ENCODE measurements at regions not wholly inside any gene's neighbourhood (a gene's known extent, or its start where the extent isn't known, plus 50 kb on each side); places are given as distances from the start of the nearest gene placed in this dataset.

DNA sequence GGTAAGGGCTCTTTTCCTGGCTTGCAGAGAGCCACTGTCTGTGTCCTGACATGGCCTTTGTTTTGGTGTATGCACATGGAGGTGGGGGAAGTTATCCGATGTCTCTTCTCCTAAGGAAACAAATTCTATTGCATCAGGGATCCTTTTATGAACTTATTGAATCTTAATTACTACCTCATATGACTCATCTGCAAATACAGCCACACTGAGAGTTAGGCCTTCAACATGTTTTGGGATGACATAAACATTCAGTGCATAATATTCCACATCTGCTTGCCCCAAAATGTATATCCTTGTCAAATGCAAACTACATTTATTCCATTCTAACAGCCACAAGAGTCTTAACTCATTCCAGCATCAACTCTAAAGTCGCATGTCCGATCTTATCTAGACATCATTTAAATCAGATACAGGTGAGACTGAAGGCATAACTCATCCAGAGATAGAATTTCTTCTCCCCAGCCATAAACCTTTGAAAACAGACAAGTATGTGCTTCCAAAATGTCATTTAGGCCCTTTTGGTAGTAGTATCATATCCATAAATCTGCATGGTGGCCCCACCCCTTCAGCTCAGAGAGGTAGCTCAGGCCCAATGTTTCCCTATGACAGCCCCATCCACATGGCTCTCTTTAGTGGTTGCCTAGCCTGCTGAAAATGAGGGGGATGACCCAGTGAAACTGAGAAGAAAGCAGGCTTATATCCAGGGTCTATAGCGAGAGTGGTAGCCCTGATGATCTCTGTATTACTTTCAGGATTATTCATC is 289.5 kb upstream of the ALCAM start:
- no peak for DNase-seq
- H3K27ac Mint-ChIP-seq = no peak overlapping the region
- no peaks in the 10 kb centered on the region for H3K27me3 Mint-ChIP-seq
- H3K4me1 Mint-ChIP-seq = no peaks in the 10 kb centered on the region
- no peak overlapping the region for H3K4me3 Mint-ChIP-seq
- H3K9me3 Mint-ChIP-seq = peaks cover 4% of the 10 kb centered on the region
- H3K36me3 Mint-ChIP-seq = no peaks in the 10 kb centered on the region

DNA sequence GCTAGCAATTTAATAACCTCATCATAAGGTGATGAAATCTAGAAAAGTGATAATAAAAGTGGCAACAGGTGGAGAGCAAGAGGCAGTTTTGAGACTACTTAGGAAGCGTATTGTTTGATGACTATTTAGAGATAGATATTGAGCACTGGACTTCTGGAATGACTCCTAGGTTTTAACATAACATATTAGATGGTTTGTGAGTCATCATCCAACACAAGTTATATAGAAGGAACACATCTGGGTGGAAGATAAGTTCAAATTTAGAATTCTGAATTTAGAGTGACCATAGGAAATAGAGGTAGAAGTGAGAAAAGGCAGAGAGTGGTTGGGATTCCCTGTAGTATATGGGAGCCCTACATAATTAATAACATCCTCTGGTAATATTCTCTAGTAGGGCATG is 282.8 kb upstream of the ALCAM start:
- Mint-ChIP-seq H3K4me3 (no peak overlapping the region), H3K4me1 (no peaks in the 10 kb centered on the region), H3K9me3 (no peaks in the 10 kb centered on the region), H3K36me3 (no peaks in the 10 kb centered on the region), H3K27me3 (no peaks in the 10 kb centered on the region), H3K27ac (no peak overlapping the region)
- no peak for DNase-seq

- Mint-ChIP-seq H3K4me3 (no peak overlapping the region), H3K4me1 (no peaks in the 10 kb centered on the region), H3K27ac (no peak overlapping the region), H3K9me3 (no peaks in the 10 kb centered on the region), H3K27me3 (no peaks in the 10 kb centered on the region), H3K36me3 (no peaks in the 10 kb centered on the region)
- no peak for DNase-seq
Measured at GRCh38 chr3:105085506-105085905, 281.2 kb upstream of the ALCAM start.

DNA sequence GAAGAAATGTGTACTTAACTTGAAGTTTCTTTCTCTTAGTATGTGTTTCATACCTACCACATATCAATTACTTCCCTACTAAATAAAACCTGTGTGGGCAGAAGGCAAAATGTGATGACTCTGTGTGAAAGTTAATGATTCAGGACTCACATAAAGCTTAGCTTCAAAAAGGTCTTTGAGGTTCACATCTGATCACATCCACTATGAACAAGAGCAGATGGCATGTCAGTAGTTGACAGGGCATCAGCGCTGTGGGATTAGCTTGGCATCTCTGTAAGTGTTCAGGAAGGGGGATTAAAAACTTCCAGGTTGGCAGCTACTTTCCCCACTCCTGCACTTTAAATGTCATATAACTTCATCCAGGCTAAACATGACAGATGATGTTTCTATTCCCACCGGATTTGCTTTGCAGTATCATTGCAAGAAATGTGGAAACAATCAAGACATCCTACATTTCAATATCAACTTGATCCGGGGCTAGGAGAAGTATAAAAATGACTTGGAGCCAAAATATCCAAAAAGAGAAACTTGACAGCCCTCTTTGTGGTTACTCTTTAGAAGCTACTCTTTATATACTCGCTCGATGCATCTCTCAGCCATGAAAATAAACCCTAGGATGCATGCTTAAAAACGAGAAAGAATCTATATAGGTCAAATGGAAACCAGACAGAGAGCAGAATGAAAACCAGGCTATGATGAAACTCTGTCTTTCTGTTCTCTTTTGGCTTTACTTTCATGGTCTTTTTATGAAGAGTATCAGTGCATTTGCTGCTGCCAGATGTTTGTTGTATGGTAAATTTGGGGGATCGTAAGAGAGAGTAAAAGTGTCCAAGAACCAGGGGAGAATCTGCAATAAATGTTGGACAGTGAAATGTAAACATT is 273.1 kb upstream of the ALCAM start:
- no peak for DNase-seq
- H3K36me3 Mint-ChIP-seq = no peaks in the 10 kb centered on the region
- no peaks in the 10 kb centered on the region for H3K4me1 Mint-ChIP-seq
- no peaks in the 10 kb centered on the region for H3K9me3 Mint-ChIP-seq
- H3K27me3 Mint-ChIP-seq = no peaks in the 10 kb centered on the region
- H3K4me3 Mint-ChIP-seq = no peak overlapping the region
- no peak overlapping the region for H3K27ac Mint-ChIP-seq

GRCh38 chr3:105094588-105094987 is 272.1 kb upstream of the ALCAM start:
- H3K27ac Mint-ChIP-seq = no peak overlapping the region
- no peak for DNase-seq
- H3K36me3 Mint-ChIP-seq = no peaks in the 10 kb centered on the region
- no peaks in the 10 kb centered on the region for H3K27me3 Mint-ChIP-seq
- H3K9me3 Mint-ChIP-seq = no peaks in the 10 kb centered on the region
- no peaks in the 10 kb centered on the region for H3K4me1 Mint-ChIP-seq
- H3K4me3 Mint-ChIP-seq = no peak overlapping the region

GRCh38 chr3:105096071-105096470 is 270.6 kb upstream of the ALCAM start:
- Mint-ChIP-seq H3K27ac (no peak overlapping the region), H3K9me3 (no peaks in the 10 kb centered on the region), H3K4me1 (no peaks in the 10 kb centered on the region), H3K27me3 (no peaks in the 10 kb centered on the region), H3K4me3 (no peak overlapping the region), H3K36me3 (no peaks in the 10 kb centered on the region)
- no peak for DNase-seq

- H3K36me3 Mint-ChIP-seq = no peaks in the 10 kb centered on the region
- H3K4me3 Mint-ChIP-seq = no peak overlapping the region
- no peaks in the 10 kb centered on the region for H3K4me1 Mint-ChIP-seq
- H3K27ac Mint-ChIP-seq = no peak overlapping the region
- DNase-seq = no peak
- no peaks in the 10 kb centered on the region for H3K27me3 Mint-ChIP-seq
- no peaks in the 10 kb centered on the region for H3K9me3 Mint-ChIP-seq
Measured at GRCh38 chr3:105101603-105102002, 265.1 kb upstream of the ALCAM start.

DNA sequence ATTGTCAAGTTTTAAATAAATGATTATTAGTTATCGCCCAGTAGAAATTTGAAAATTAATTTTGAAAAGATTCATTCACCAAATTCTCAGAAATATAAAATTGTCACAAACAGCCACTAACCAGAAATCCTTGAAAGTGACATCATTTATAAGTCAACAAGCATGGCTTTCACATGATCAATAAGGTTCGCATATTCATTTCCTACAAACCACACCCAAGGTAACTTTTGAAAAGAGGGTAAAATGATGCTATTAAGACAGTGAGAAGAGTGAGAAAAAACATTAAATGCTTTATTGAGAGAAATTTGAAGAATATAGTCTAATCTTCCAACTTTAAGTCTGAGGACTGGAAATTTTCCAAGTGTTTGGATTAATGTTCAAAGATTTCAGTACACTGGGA is 263.6 kb upstream of the ALCAM start:
- H3K36me3 Mint-ChIP-seq = no peaks in the 10 kb centered on the region
- H3K27ac Mint-ChIP-seq = no peak overlapping the region
- H3K9me3 Mint-ChIP-seq = no peaks in the 10 kb centered on the region
- no peak for DNase-seq
- H3K4me1 Mint-ChIP-seq = no peaks in the 10 kb centered on the region
- no peaks in the 10 kb centered on the region for H3K27me3 Mint-ChIP-seq
- H3K4me3 Mint-ChIP-seq = no peak overlapping the region

- Mint-ChIP-seq H3K27me3 (no peaks in the 10 kb centered on the region), H3K36me3 (no peaks in the 10 kb centered on the region), H3K9me3 (peaks cover 17% of the 10 kb centered on the region), H3K27ac (no peak overlapping the region), H3K4me3 (no peak overlapping the region), H3K4me1 (no peaks in the 10 kb centered on the region)
- DNase-seq = no peak
Measured at GRCh38 chr3:105108823-105109222, 257.9 kb upstream of the ALCAM start.

GRCh38 chr3:105118905-105119304 is 247.8 kb upstream of the ALCAM start:
- no peaks in the 10 kb centered on the region for H3K4me1 Mint-ChIP-seq
- no peak for DNase-seq
- no peak overlapping the region for H3K27ac Mint-ChIP-seq
- H3K9me3 Mint-ChIP-seq = no peaks in the 10 kb centered on the region
- no peaks in the 10 kb centered on the region for H3K36me3 Mint-ChIP-seq
- H3K27me3 Mint-ChIP-seq = no peaks in the 10 kb centered on the region
- H3K4me3 Mint-ChIP-seq = no peak overlapping the region

DNA sequence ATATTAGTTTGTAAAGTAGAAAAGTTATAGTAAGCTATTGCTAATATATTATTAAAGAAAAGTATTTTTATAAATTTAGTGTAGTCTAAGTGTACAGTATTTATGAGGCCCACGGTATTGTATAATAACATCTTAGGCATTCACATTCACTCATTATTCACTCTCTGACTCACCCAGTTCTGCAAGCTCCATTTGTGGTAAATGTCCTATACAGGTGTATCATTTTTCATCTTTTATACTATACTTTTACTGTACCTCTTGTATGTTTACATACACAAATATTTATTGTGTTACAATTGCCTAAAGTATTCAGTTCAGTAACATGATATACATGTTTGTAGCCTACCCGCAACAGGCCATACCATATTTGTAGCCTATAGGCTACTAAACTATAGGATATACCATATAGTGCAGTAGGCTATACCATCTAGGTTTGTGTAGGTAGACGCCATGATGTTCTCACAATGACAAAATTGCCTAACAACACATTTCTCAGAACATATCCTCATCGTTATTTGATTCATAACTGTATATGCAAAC is 246.8 kb upstream of the ALCAM start:
- H3K9me3 Mint-ChIP-seq = no peaks in the 10 kb centered on the region
- no peaks in the 10 kb centered on the region for H3K4me1 Mint-ChIP-seq
- no peak for DNase-seq
- no peaks in the 10 kb centered on the region for H3K36me3 Mint-ChIP-seq
- no peaks in the 10 kb centered on the region for H3K27me3 Mint-ChIP-seq
- H3K4me3 Mint-ChIP-seq = no peak overlapping the region
- H3K27ac Mint-ChIP-seq = no peak overlapping the region

GRCh38 chr3:105130911-105131310 is 235.8 kb upstream of the ALCAM start:
- no peak for DNase-seq
- Mint-ChIP-seq H3K4me3 (no peak overlapping the region), H3K9me3 (peaks cover 19% of the 10 kb centered on the region), H3K4me1 (no peaks in the 10 kb centered on the region), H3K27me3 (peaks cover 3% of the 10 kb centered on the region), H3K27ac (no peak overlapping the region), H3K36me3 (no peaks in the 10 kb centered on the region)

GRCh38 chr3:105137911-105138310 is 228.8 kb upstream of the ALCAM start:
- Mint-ChIP-seq H3K4me1 (no peaks in the 10 kb centered on the region), H3K9me3 (no peaks in the 10 kb centered on the region), H3K27me3 (peaks cover 3% of the 10 kb centered on the region), H3K27ac (no peak overlapping the region), H3K36me3 (no peaks in the 10 kb centered on the region), H3K4me3 (no peak overlapping the region)
- no peak for DNase-seq

- no peaks in the 10 kb centered on the region for H3K27me3 Mint-ChIP-seq
- no peaks in the 10 kb centered on the region for H3K9me3 Mint-ChIP-seq
- no peak overlapping the region for H3K4me3 Mint-ChIP-seq
- H3K36me3 Mint-ChIP-seq = no peaks in the 10 kb centered on the region
- no peaks in the 10 kb centered on the region for H3K4me1 Mint-ChIP-seq
- no peak overlapping the region for H3K27ac Mint-ChIP-seq
- no peak for DNase-seq
Measured at GRCh38 chr3:105139881-105140560, 226.7 kb upstream of the ALCAM start.

GRCh38 chr3:105140899-105141367 is 225.8 kb upstream of the ALCAM start:
- Mint-ChIP-seq H3K27me3 (no peaks in the 10 kb centered on the region), H3K4me1 (no peaks in the 10 kb centered on the region), H3K36me3 (no peaks in the 10 kb centered on the region), H3K4me3 (no peak overlapping the region), H3K9me3 (no peaks in the 10 kb centered on the region), H3K27ac (no peak overlapping the region)
- no peak for DNase-seq

Data from activated naive CD8-positive, alpha-beta T cell treated with anti-CD3 and anti-CD28 coated beads for 36 hours (primary cell).